PFSK-1 (cell line): ENCODE measurements at regions not wholly inside any gene's neighbourhood (a gene's known extent, or its start where the extent isn't known, plus 50 kb on each side); places are given as distances from the start of the nearest gene placed in this dataset.

Experiments
- FOXP2 ChIP-seq: optimal IDR thresholded peaks from 2 replicates; pipeline ENCODE3; 2011; ENCODE audit warnings: borderline replicate concordance, control low read depth, inconsistent platforms; ENCODE audit not compliant: insufficient read depth; ENCODE audit errors: extremely low read length, extremely low read depth
- POLR2AphosphoS5 ChIP-seq: IDR thresholded peaks from 2 replicates; pipeline ENCODE4 v1.6.1; 2012; ENCODE audit warnings: low read depth, mild to moderate bottlenecking, control low read depth, low read length, moderate library complexity
- REST ChIP-seq, 2 experiments: IDR thresholded peaks; 2 replicates each; pipeline versions ENCODE4 v1.6.1 to v1.8.0; 2011 to 2012; ENCODE audit warnings: low read depth in 2 of 2, low read length in 2 of 2, control low read depth in 1 of 2, inconsistent platforms in 1 of 2, mild to moderate bottlenecking in 1 of 2, moderate library complexity in 1 of 2; ENCODE audit not compliant: insufficient read depth in 1 of 2
- SIN3A ChIP-seq: IDR thresholded peaks from 2 replicates; pipeline ENCODE4 v1.6.1; 2012; ENCODE audit warnings: mild to moderate bottlenecking, low read length, moderate library complexity, borderline replicate concordance; ENCODE audit not compliant: insufficient read depth
- TAF1 ChIP-seq: IDR thresholded peaks from 2 replicates; pipeline ENCODE4 v1.6.1; 2012; ENCODE audit warnings: low read length, control low read depth, borderline replicate concordance; ENCODE audit not compliant: insufficient read depth

- no peak for TF ChIP-seq REST (IDR thresholded peaks at IDR 0.05; ENCODE audit: insufficient read depth in 1 of 2, low read depth in 2 of 2, low read length in 2 of 2)
- no peak for TF ChIP-seq POLR2AphosphoS5
- no peak for TF ChIP-seq TAF1
- no peak for TF ChIP-seq FOXP2
- no peak for TF ChIP-seq SIN3A
These were observed 200.2 kb downstream of the RBFOX3 start for GRCh38 chr17:79410681-79411080.

DNA sequence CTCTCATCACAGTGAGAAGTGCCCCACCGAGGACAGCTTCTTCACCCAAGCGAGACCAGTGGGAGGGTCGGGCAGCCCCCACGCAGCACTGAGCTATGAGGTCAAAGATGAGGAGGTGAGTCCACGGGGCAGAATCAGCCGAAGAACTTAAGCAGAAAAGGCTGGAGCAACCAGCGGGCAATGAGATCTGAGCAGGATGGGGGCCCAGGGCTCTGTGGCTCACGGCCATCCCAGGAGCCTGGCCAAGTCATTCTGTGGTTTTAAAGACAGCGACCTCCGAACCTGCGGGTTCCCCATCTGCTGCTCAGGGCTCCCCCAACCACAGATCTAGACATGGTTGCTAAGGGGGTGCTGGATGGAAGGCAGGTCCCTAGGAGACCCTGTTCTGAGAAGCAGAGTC lies 202.6 kb downstream of the RBFOX3 start:
- no peak for TF ChIP-seq POLR2AphosphoS5
- no peak for TF ChIP-seq FOXP2
- no peak for TF ChIP-seq SIN3A
- TF ChIP-seq TAF1, result no peak
- TF ChIP-seq REST (IDR thresholded peaks at IDR 0.05; ENCODE audit: insufficient read depth in 1 of 2, low read depth in 2 of 2, low read length in 2 of 2), result no peak

- TF ChIP-seq TAF1 (no peak), FOXP2 (no peak), POLR2AphosphoS5 (no peak)
These were observed 203.5 kb downstream of the RBFOX3 start for GRCh38 chr17:79407385-79407784.

DNA sequence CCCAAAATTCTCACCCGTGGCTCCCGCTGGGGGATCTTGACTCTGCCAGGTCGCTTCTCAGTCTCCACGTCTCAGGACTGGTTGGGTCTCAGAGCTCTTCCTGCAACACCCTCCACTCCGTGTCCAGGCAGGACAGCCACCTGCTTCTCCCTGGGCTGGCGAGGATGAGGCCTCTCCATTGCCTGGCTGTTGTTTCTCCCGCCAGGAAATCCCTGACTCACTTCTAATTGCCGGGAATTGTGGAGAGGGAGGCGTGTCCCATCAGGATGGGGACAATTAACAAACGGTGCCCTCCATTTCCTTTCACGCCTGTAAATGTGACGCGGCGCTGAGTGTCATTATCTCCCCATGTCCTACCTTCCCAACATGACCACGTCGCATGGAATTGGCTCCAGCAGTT lies 204.5 kb downstream of the RBFOX3 start:
- TF ChIP-seq TAF1 (no peak), REST (IDR thresholded peaks at IDR 0.05; ENCODE audit: insufficient read depth in 1 of 2, low read depth in 2 of 2, low read length in 2 of 2) (no peak), SIN3A (no peak), FOXP2 (no peak), POLR2AphosphoS5 (no peak)

GRCh38 chr17:79405823-79406222 lies 205.0 kb downstream of the RBFOX3 start:
- TF ChIP-seq FOXP2 (no peak), TAF1 (no peak), REST (IDR thresholded peaks at IDR 0.05; ENCODE audit: insufficient read depth in 1 of 2, low read depth in 2 of 2, low read length in 2 of 2) (no peak), POLR2AphosphoS5 (no peak), SIN3A (no peak)
